OCI-LY7 (cell line): ENCODE measurements at regions not wholly inside any gene's neighbourhood (a gene's known extent, or its start where the extent isn't known, plus 50 kb on each side); places are given as distances from the start of the nearest gene placed in this dataset.

Source experiments
- CTCF ChIP-seq: fragments of 200-600 bp; sonication (generic); conservative IDR thresholded peaks from 2 replicates; pipeline ENCODE4 v1.5.1; 2014; ENCODE audit warnings: mild to moderate bottlenecking, antibody characterized with exemption, low read length, moderate library complexity, mixed read lengths
- EZH2phosphoT487 ChIP-seq: fragments of 200-600 bp; sonication (generic); IDR thresholded peaks from 2 replicates; pipeline ENCODE4 v1.6.1; 2018; ENCODE audit warnings: low read depth, borderline replicate concordance, mild to moderate bottlenecking, mixed run types, antibody characterized with exemption, low read length, moderate library complexity, mixed read lengths

DNA sequence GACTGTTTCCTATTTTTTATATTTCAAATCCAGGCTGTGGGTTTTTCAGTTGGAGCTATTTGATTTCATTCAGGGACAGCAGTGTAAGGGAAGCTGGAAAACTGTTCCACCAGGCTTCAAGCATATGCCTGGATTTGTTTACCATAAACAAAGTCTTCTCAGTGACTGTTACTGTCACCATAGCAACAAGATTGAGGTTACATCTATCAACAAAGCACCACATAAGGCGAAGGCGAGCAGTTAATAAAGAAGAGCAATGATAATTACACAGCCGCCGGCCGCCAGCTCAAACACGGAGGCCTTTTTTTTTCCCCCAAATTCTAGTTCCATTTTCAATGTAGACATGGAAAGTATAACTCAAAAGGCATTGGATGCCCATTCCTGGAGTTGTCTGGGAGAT is 553.7 kb upstream of the SYT4 start:
- TF ChIP-seq CTCF, result no peak
- TF ChIP-seq EZH2phosphoT487, result no peak
